ENCODE measurements at regions not wholly inside any gene's neighbourhood (a gene's known extent, or its start where the extent isn't known, plus 50 kb on each side); places are given as distances from the start of the nearest gene placed in this dataset.

- Histone ChIP-seq H3K79me2 (ENCODE audit: insufficient read depth, low read length) (no peaks in the 10 kb centered on the region), H3K9ac (ENCODE audit: low read length) (no peak overlapping the region), H3K4me3 (ENCODE audit: low read depth, low read length, poor library complexity, severe bottlenecking) (no peak overlapping the region), H4K20me1 (ENCODE audit: insufficient read depth, low read length) (no peaks in the 10 kb centered on the region), H3K9me3 (ENCODE audit: low read length) (no peaks in the 10 kb centered on the region), H3K27ac (ENCODE audit: low read depth, low read length, poor library complexity, severe bottlenecking) (no peak overlapping the region), H3K4me1 (ENCODE audit: insufficient read depth, low read length, severe bottlenecking) (no peaks in the 10 kb centered on the region), H3F3A (ENCODE audit: insufficient read depth, low read length) (no peaks in the 10 kb centered on the region), H3K4me2 (ENCODE audit: low read length) (no peak overlapping the region), H3K9me2 (ENCODE audit: low read depth, low read length) (no peaks in the 10 kb centered on the region), H3K27me3 (ENCODE audit: insufficient read depth, low read length) (no peaks in the 10 kb centered on the region), H3K36me3 (ENCODE audit: insufficient read depth, low read length) (no peaks in the 10 kb centered on the region), H2AFZ (ENCODE audit: low read length) (no peak overlapping the region)
- TF ChIP-seq CTCF (IDR thresholded peaks at IDR 0.05; ENCODE audit: low read length) (no peak), EZH2 (IDR thresholded peaks at IDR 0.05; ENCODE audit: borderline replicate concordance, low read length) (no peak)
Observed at GRCh38 chr20:57806975-57807374, 97.2 kb upstream of the PMEPA1 start.

GRCh38 chr20:57806476-57806875, 96.7 kb upstream of the PMEPA1 start:
- no peaks in the 10 kb centered on the region for H4K20me1 ChIP-seq (ENCODE audit: insufficient read depth, low read length)
- no peaks in the 10 kb centered on the region for H3K4me1 ChIP-seq (ENCODE audit: insufficient read depth, low read length, severe bottlenecking)
- H3K9me2 ChIP-seq (ENCODE audit: low read depth, low read length): no peaks in the 10 kb centered on the region
- H3K27ac ChIP-seq (ENCODE audit: low read depth, low read length, poor library complexity, severe bottlenecking): no peak overlapping the region
- no peak for TF ChIP-seq CTCF (IDR thresholded peaks at IDR 0.05; ENCODE audit: low read length)
- no peak for TF ChIP-seq EZH2 (IDR thresholded peaks at IDR 0.05; ENCODE audit: borderline replicate concordance, low read length)
- no peak overlapping the region for H3K4me3 ChIP-seq (ENCODE audit: low read depth, low read length, poor library complexity, severe bottlenecking)
- no peak overlapping the region for H2AFZ ChIP-seq (ENCODE audit: low read length)
- no peak overlapping the region for H3K9ac ChIP-seq (ENCODE audit: low read length)
- no peaks in the 10 kb centered on the region for H3K36me3 ChIP-seq (ENCODE audit: insufficient read depth, low read length)
- no peaks in the 10 kb centered on the region for H3K79me2 ChIP-seq (ENCODE audit: insufficient read depth, low read length)
- H3K4me2 ChIP-seq (ENCODE audit: low read length): no peak overlapping the region
- H3K9me3 ChIP-seq (ENCODE audit: low read length): no peaks in the 10 kb centered on the region
- H3F3A ChIP-seq (ENCODE audit: insufficient read depth, low read length): no peaks in the 10 kb centered on the region
- no peaks in the 10 kb centered on the region for H3K27me3 ChIP-seq (ENCODE audit: insufficient read depth, low read length)

GRCh38 chr20:57805747-57806146, 95.9 kb upstream of the PMEPA1 start:
- Histone ChIP-seq H3K4me2 (ENCODE audit: low read length) (no peak overlapping the region), H3K4me3 (ENCODE audit: low read depth, low read length, poor library complexity, severe bottlenecking) (no peak overlapping the region), H3K9me2 (ENCODE audit: low read depth, low read length) (no peaks in the 10 kb centered on the region), H3K4me1 (ENCODE audit: insufficient read depth, low read length, severe bottlenecking) (no peaks in the 10 kb centered on the region), H4K20me1 (ENCODE audit: insufficient read depth, low read length) (no peaks in the 10 kb centered on the region), H3F3A (ENCODE audit: insufficient read depth, low read length) (no peaks in the 10 kb centered on the region), H3K9me3 (ENCODE audit: low read length) (no peaks in the 10 kb centered on the region), H3K27me3 (ENCODE audit: insufficient read depth, low read length) (no peaks in the 10 kb centered on the region), H3K27ac (ENCODE audit: low read depth, low read length, poor library complexity, severe bottlenecking) (no peak overlapping the region), H2AFZ (ENCODE audit: low read length) (no peak overlapping the region), H3K79me2 (ENCODE audit: insufficient read depth, low read length) (no peaks in the 10 kb centered on the region), H3K36me3 (ENCODE audit: insufficient read depth, low read length) (no peaks in the 10 kb centered on the region), H3K9ac (ENCODE audit: low read length) (no peak overlapping the region)
- TF ChIP-seq EZH2 (IDR thresholded peaks at IDR 0.05; ENCODE audit: borderline replicate concordance, low read length) (no peak), CTCF (IDR thresholded peaks at IDR 0.05; ENCODE audit: low read length) (no peak)

All from OCI-LY1 (cell line).